CD8-positive, alpha-beta memory T cell (primary cell): ENCODE measurements at regions not wholly inside any gene's neighbourhood (a gene's known extent, or its start where the extent isn't known, plus 50 kb on each side); places are given as distances from the start of the nearest gene placed in this dataset.
"Not testable (repeated sequence)": the region's sequence is repeated elsewhere in the genome, so short reads cannot be mapped to it uniquely, and the experiment has no call there.

Experiments used
- CTCF ChIA-PET: fragments of 350-600 bp; sonication (Branson Sonifier 250); formaldehyde crosslinking; loops from one replicate; lab custom pipeline; 2021; ENCODE audit warnings: antibody characterized with exemption; lab: Charles Lee
- POLR2A ChIA-PET: fragments of 350-600 bp; sonication (Branson Sonifier 250); formaldehyde crosslinking; loops from one replicate; lab custom pipeline; 2021; ENCODE audit warnings: antibody characterized with exemption; lab: Charles Lee
- DNase-seq, 5 donors: peaks; one replicate each; pipeline versions ENCODE4 v3.0.0 to v3.0.0-alpha.2; 2020 to 2022; ENCODE audit warnings: mixed read lengths in 1 of 5
- H3K27ac ChIP-seq: one replicate; pipeline ENCODE4 v1.7.0; 2013; ENCODE audit warnings: low read depth, mild to moderate bottlenecking, low read length, moderate library complexity
- H3K27me3 ChIP-seq: 2 replicates; pipeline ENCODE4 v1.7.0; 2013; ENCODE audit warnings: low read length, mild to moderate bottlenecking; ENCODE audit not compliant: insufficient read depth, poor library complexity, severe bottlenecking
- H3K36me3 ChIP-seq: 2 replicates; pipeline ENCODE4 v1.7.0; 2013; ENCODE audit warnings: mild to moderate bottlenecking, low read length, moderate library complexity; ENCODE audit not compliant: insufficient read depth
- H3K4me1 ChIP-seq: 2 replicates; pipeline ENCODE4 v1.7.0; 2013; ENCODE audit warnings: mild to moderate bottlenecking, low read length, moderate library complexity; ENCODE audit not compliant: insufficient read depth
- H3K4me3 ChIP-seq: 2 replicates; pipeline ENCODE4 v1.7.0; 2013; ENCODE audit warnings: mild to moderate bottlenecking, low read length
- H3K9me3 ChIP-seq: 2 replicates; pipeline ENCODE4 v1.7.0; 2013; ENCODE audit warnings: mild to moderate bottlenecking, low read length
- H3K27ac Mint-ChIP-seq, 8 donors: one replicate each; pipeline ENCODE4 v1.8.0; 2020 to 2021; ENCODE audit warnings: mixed read lengths in 8 of 8, mild to moderate bottlenecking in 6 of 8, inconsistent platforms in 3 of 8, moderate library complexity in 3 of 8
- H3K27me3 Mint-ChIP-seq, 2 donors: one replicate each; pipeline ENCODE4 v1.8.0; 2020 to 2021; ENCODE audit warnings: mixed read lengths in 2 of 2, mild to moderate bottlenecking in 1 of 2, moderate library complexity in 1 of 2
- H3K36me3 Mint-ChIP-seq, 3 donors: one replicate each; pipeline ENCODE4 v1.8.0; 2020 to 2021; ENCODE audit warnings: mixed read lengths in 3 of 3, inconsistent platforms in 1 of 3, mild to moderate bottlenecking in 1 of 3
- H3K4me1 Mint-ChIP-seq, 3 donors: one replicate each; pipeline ENCODE4 v1.8.0; 2020 to 2021; ENCODE audit warnings: mixed read lengths in 3 of 3, inconsistent platforms in 1 of 3, mild to moderate bottlenecking in 1 of 3
- H3K4me3 Mint-ChIP-seq, 7 donors: one replicate each; pipeline ENCODE4 v1.8.0; 2020 to 2021; ENCODE audit warnings: mixed read lengths in 7 of 7, mild to moderate bottlenecking in 6 of 7, moderate library complexity in 4 of 7, inconsistent platforms in 2 of 7
- H3K9me3 Mint-ChIP-seq, 5 donors: one replicate each; pipeline ENCODE4 v1.8.0; 2020 to 2022; ENCODE audit warnings: mixed read lengths in 5 of 5, mild to moderate bottlenecking in 3 of 5, moderate library complexity in 2 of 5, inconsistent platforms in 1 of 5

DNA sequence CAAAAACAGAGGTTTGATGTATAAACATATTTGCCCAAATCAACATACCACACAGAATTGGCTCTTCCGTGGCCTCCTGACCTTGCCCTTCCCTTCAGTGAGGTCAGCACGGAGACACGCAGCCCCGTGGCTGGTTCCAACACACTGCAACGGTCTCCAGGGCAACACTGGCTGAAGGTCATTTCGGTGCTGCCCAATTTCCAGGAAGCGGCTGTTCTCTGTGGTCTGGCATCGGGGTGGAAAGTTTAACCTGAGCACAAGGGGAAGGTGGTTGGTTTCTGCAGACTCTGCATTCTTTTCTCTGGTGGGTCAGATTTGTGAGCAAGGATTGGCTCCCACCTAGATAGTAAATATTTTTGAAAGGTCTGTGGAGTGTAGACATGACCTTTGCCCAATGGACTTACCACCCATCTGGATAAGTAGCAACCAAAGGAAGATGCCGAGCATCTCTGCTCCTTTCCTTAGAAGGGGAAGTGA is 177.6 kb upstream of the PHACTR1 start:
- H3K27ac ChIP-seq: no peak overlapping the region
- CTCF ChIA-PET: no interaction called here
- Mint-ChIP-seq H3K4me3 (no peak overlapping the region), H3K36me3 (no peaks in the 10 kb centered on the region), H3K9me3 (no peaks in the 10 kb centered on the region), H3K27me3 (peaks cover 0 to 2% of the 10 kb centered on the region in 2 donors), H3K4me1 (no peaks in the 10 kb centered on the region), H3K27ac (no peak overlapping the region)
- H3K36me3 ChIP-seq: no peaks in the 10 kb centered on the region
- no peaks in the 10 kb centered on the region for H3K27me3 ChIP-seq
- no peaks in the 10 kb centered on the region for H3K4me1 ChIP-seq
- POLR2A ChIA-PET: no interaction called here
- DNase-seq: no peak
- H3K4me3 ChIP-seq: no peak overlapping the region
- H3K9me3 ChIP-seq: no peaks in the 10 kb centered on the region

DNA sequence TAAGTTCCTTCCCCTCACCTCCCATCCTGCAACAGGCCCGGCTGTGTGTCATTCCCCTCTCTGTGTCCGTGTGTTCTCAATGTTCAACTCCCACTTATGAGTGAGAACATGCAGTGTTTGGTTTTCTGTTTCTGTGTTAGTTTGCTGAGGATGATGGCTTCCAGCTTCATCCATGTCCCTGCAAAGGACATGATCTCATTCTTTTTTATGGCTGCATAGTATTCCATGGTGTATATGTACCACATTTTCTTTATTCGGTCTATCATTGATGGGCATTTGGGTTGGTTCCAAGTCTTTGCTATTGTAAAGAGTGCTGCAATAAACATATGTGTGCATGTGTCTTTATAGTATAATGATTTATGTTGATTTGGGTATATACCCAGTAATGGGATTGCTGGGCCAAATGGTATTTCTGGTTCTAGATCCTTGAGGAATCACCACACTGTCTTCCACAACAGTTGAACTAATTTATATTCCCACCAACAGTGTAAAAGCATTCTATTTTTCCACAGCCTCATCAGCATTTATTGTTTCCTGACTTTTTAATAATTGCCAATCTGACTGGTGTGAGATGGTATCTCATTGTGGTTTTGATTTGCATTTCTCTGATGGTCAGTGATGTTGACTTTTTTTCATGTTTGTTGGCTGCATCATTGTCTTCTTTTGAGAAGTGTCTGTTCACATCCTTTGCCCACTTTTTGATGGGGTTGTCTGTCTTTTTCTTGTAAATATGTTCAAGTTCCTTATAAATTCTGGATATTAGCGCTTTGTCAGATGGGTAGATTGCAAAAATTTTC is 174.1 kb upstream of the PHACTR1 start:
- H3K9me3 Mint-ChIP-seq, H3K27me3 Mint-ChIP-seq, H3K36me3 Mint-ChIP-seq, CTCF ChIA-PET, H3K4me3 ChIP-seq, POLR2A ChIA-PET, H3K27me3 ChIP-seq, H3K4me3 Mint-ChIP-seq, H3K27ac ChIP-seq, H3K9me3 ChIP-seq, H3K4me1 Mint-ChIP-seq, H3K27ac Mint-ChIP-seq, H3K4me1 ChIP-seq, DNase-seq, H3K36me3 ChIP-seq: not testable (repeated sequence)

DNA sequence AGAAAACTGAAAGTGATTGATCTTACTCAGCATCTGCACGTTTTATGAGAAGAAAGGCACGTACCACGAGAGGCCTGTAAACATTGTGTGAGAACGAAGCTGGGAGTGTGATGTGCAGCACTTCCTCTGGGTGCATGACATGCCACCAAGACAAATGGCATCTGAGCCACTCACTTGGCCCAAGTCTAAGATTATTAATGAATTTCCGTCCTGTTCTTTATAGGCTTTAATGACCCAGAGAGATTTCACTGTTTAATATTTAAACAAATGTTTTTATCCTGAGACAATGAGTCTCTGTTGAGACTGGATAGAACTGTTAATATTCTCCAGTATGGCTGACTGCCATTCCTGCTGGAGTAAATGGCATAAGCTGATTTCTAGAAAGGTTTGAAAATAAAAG is 172.6 kb upstream of the PHACTR1 start:
- H3K4me3 ChIP-seq: no peak overlapping the region
- Mint-ChIP-seq H3K27ac (no peak overlapping the region), H3K36me3 (no peaks in the 10 kb centered on the region), H3K4me1 (no peaks in the 10 kb centered on the region), H3K27me3 (peaks cover 0 to 5% of the 10 kb centered on the region in 2 donors), H3K4me3 (no peak overlapping the region), H3K9me3 (no peaks in the 10 kb centered on the region)
- no peaks in the 10 kb centered on the region for H3K27me3 ChIP-seq
- no peak overlapping the region for H3K27ac ChIP-seq
- H3K36me3 ChIP-seq: no peaks in the 10 kb centered on the region
- no peak for DNase-seq
- ChIA-PET CTCF (no interaction called here), POLR2A (no interaction called here)
- no peaks in the 10 kb centered on the region for H3K9me3 ChIP-seq
- H3K4me1 ChIP-seq: no peaks in the 10 kb centered on the region

DNA sequence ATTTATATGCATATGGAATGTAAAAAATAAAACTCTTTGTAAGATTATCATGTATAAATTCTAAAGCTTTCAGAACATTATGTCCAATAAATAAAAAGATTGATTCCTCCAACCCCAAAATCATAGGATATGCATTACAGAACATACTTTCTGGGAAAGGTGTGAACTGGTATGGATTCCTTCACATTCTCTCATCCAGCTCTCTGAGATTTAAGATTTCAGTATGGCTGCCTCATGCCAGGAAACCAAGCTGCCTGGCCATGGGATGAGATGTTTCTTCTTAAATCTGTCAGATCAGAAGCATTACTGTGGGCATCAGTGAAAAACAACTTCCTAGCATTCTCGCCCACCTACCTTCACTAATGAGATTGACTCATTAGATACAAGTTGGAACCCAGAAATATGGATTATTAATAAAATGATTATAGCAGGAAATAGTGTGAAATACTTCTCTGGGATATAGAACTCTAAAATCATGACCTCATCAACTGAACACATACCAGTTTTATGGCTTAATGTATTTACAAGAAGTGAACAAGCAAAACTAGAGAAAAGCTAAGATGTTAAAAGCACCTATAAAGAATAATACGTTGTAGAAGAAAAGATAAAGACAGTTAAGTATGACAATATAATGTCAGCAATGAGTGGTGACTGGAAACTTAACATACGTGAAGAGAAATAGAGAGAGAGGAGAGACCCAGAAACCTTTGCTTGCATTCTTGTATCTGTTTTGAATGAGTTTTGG is 171.6 kb upstream of the PHACTR1 start:
- Mint-ChIP-seq H3K36me3 (no peaks in the 10 kb centered on the region), H3K4me3 (no peak overlapping the region), H3K27me3 (peaks cover 0 to 5% of the 10 kb centered on the region in 2 donors), H3K27ac (no peak overlapping the region), H3K4me1 (no peaks in the 10 kb centered on the region), H3K9me3 (no peaks in the 10 kb centered on the region)
- H3K27me3 ChIP-seq: no peaks in the 10 kb centered on the region
- POLR2A ChIA-PET: no interaction called here
- H3K27ac ChIP-seq: no peak overlapping the region
- H3K4me1 ChIP-seq: no peaks in the 10 kb centered on the region
- no peak for DNase-seq
- CTCF ChIA-PET: no interaction called here
- H3K9me3 ChIP-seq: no peaks in the 10 kb centered on the region
- no peaks in the 10 kb centered on the region for H3K36me3 ChIP-seq
- H3K4me3 ChIP-seq: no peak overlapping the region

DNA sequence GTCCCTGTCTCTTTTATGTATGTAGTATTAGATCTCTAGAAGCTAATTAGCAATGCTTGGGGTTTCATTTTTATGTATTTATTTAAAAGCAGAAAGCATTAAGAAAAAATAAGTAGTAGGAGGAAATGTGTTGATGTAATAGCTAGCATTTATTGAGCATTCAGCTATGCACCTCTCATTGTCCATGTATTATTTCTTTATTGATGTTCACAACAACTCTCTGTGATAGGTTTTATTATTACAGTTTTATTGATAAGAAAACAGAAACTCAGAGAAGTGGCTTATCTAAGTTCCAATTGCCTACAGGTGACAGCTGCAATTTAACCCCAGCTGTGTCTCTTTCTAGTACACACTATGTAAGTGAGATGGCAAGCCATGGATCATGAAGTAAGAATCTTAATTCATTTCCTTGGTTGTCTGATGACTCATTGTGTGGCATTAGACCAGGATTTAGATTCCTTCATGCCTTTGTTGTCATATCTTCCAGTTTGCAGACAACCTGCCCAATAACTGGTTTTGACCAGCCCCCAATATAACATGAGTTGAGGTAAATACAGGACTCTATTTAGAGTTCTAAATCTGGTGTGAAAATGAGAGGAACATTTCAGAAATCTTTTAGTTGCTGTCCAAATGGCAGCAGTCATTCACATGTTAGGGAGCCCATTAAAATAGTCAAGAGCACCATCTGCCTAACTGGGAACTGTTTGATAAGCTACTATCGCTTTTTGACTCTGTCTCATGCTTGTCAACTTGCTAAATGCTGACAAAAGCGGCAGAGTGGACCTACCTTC is 170.8 kb upstream of the PHACTR1 start:
- H3K4me3 ChIP-seq: no peak overlapping the region
- Mint-ChIP-seq H3K27ac (no peak overlapping the region), H3K36me3 (no peaks in the 10 kb centered on the region), H3K4me3 (no peak overlapping the region), H3K27me3 (peaks cover 0 to 5% of the 10 kb centered on the region in 2 donors), H3K9me3 (no peaks in the 10 kb centered on the region), H3K4me1 (no peaks in the 10 kb centered on the region)
- H3K27me3 ChIP-seq: no peaks in the 10 kb centered on the region
- no peak overlapping the region for H3K27ac ChIP-seq
- no peaks in the 10 kb centered on the region for H3K36me3 ChIP-seq
- DNase-seq: no peak
- H3K4me1 ChIP-seq: no peaks in the 10 kb centered on the region
- CTCF ChIA-PET: no interaction called here
- no peaks in the 10 kb centered on the region for H3K9me3 ChIP-seq
- POLR2A ChIA-PET: no interaction called here

DNA sequence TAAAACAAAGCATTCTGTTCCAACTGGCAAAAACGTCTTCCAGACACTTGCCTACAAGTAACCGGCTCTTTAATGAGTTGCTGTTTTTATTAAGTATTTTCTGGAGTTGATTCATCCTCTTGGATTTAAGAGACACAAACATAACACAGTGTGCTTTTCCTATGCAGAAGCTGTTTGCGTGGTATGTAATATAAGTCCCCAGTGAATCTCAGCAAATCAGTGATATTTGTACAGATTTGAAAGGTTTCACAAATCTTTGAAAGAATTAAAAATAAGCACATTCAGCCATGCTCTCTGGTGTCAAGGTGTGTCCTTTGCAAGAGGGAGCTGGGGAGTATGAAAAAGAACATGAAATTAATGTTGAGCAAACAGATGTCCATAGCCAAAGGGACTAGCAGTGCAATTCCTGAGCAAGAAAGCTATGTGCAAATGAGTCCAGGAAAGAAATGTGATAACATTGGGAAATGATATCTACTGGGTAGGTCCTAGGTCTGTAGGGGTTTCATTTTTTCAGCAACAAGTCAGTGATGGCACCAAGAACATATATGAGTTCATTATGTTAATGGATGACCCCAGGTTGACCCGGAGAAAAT is 170.1 kb upstream of the PHACTR1 start:
- H3K4me1 ChIP-seq: no peaks in the 10 kb centered on the region
- POLR2A ChIA-PET: no interaction called here
- H3K4me1 Mint-ChIP-seq: no peaks in the 10 kb centered on the region
- H3K9me3 ChIP-seq: no peaks in the 10 kb centered on the region
- H3K36me3 Mint-ChIP-seq: no peaks in the 10 kb centered on the region
- no peak for DNase-seq
- no peaks in the 10 kb centered on the region for H3K27me3 ChIP-seq
- H3K27ac ChIP-seq: no peak overlapping the region
- H3K36me3 ChIP-seq: no peaks in the 10 kb centered on the region
- no peak overlapping the region for H3K27ac Mint-ChIP-seq
- CTCF ChIA-PET: no interaction called here
- H3K4me3 Mint-ChIP-seq: no peak overlapping the region
- H3K4me3 ChIP-seq: no peak overlapping the region
- no peaks in the 10 kb centered on the region for H3K9me3 Mint-ChIP-seq
- H3K27me3 Mint-ChIP-seq: peaks cover 0 to 5% of the 10 kb centered on the region in 2 donors

DNA sequence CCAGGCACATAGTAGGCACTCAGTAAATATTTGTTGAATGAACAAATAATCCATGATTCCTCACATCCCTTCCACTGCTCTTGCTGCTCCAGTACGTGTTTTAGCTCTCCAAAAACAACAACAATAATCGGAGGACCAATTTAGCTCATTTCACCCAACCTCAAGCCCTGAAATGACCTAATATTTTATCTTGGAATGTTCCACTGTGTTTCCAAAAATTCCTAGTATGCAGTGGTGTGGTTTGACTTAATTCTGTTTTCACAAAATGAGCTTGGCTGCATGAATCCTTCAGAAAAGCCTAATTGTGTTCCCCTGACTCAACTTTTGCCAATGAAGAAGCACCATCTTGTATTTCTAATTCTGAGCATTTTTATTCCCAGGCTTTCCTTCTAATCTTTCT is 168.0 kb upstream of the PHACTR1 start:
- H3K36me3 Mint-ChIP-seq: no peaks in the 10 kb centered on the region
- H3K4me3 ChIP-seq: no peak overlapping the region

DNA sequence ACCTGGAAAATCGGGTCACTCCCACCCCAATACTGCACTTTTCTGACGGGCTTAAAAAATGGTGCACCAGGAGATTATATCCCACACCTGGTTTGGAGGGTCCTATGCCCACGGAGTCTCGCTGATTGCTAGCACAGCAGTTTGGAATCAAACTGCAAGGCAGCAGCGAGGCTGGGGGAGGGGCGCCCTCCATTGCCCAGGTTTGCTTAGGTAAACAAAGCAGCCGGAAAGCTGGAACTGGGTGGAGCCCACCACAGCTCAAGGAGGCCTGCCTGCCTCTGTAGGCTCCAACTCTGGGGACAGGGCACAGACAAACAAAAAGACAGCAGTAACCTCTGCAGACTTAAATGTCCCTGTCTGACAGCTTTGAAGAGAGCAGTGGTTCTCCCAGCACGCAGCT is 167.1 kb upstream of the PHACTR1 start:
- H3K27me3 Mint-ChIP-seq, CTCF ChIA-PET, H3K27ac Mint-ChIP-seq, H3K9me3 Mint-ChIP-seq, H3K4me3 Mint-ChIP-seq, POLR2A ChIA-PET, H3K4me1 ChIP-seq, DNase-seq, H3K27me3 ChIP-seq, H3K4me3 ChIP-seq, H3K9me3 ChIP-seq, H3K27ac ChIP-seq, H3K4me1 Mint-ChIP-seq, H3K36me3 ChIP-seq, H3K36me3 Mint-ChIP-seq: not testable (repeated sequence)

More for the DNA sequence above, 168.0 kb upstream of the PHACTR1 start:
- H3K9me3 ChIP-seq: no peaks in the 10 kb centered on the region
- no peaks in the 10 kb centered on the region for H3K4me1 ChIP-seq
- H3K27ac Mint-ChIP-seq: no peak overlapping the region
- no peaks in the 10 kb centered on the region for H3K4me1 Mint-ChIP-seq
- no peak for DNase-seq
- no peak overlapping the region for H3K27ac ChIP-seq
- CTCF ChIA-PET: no interaction called here
- H3K27me3 Mint-ChIP-seq: peaks cover 0 to 4% of the 10 kb centered on the region in 2 donors
- POLR2A ChIA-PET: no interaction called here
- no peak overlapping the region for H3K4me3 Mint-ChIP-seq
- no peaks in the 10 kb centered on the region for H3K27me3 ChIP-seq
- H3K36me3 ChIP-seq: no peaks in the 10 kb centered on the region
- no peaks in the 10 kb centered on the region for H3K9me3 Mint-ChIP-seq
